Ascending aorta (tissue), 2 donors: ENCODE measurements at regions not wholly inside any gene's neighbourhood (a gene's known extent, or its start where the extent isn't known, plus 50 kb on each side); places are given as distances from the start of the nearest gene placed in this dataset.
"Not testable (repeated sequence)": the region's sequence is repeated elsewhere in the genome, so short reads cannot be mapped to it uniquely, and the experiment has no call there.

Experiments
- DNase-seq, 2 donors: peaks; one replicate each; pipeline ENCODE4 v3.0.0-alpha.2; 2019; ENCODE audit warnings: low spot score in 2 of 2
- H3K27ac ChIP-seq, 2 donors: fragments of 200-600 bp; sonication (generic); one replicate each; pipeline ENCODE4 v1.5.1; 2016 to 2017; ENCODE audit warnings: mild to moderate bottlenecking in 1 of 2
- H3K27me3 ChIP-seq: fragments of 200-600 bp; sonication (generic); one replicate; pipeline ENCODE4 v1.5.1; 2017
- H3K36me3 ChIP-seq, 2 donors: fragments of 200-600 bp; sonication (generic); one replicate each; pipeline ENCODE4 v1.5.1; 2016
- H3K4me1 ChIP-seq, 2 donors: fragments of 200-600 bp; sonication (generic); one replicate each; pipeline ENCODE4 v1.5.1; 2016 to 2017; ENCODE audit warnings: mild to moderate bottlenecking in 1 of 2
- H3K4me3 ChIP-seq, 2 donors: fragments of 200-600 bp; sonication (generic); one replicate each; pipeline ENCODE4 v1.5.1; 2016 to 2017; ENCODE audit warnings: mild to moderate bottlenecking in 1 of 2
- H3K9me3 ChIP-seq, 2 donors: fragments of 200-600 bp; sonication (generic); one replicate each; pipeline ENCODE4 v1.5.1; 2016
- CTCF ChIP-seq, 3 experiments: fragments of 200-600 bp in 2 of 3; fragments of 450-650 bp in 1 of 3; sonication (generic) in 2 of 3; IDR thresholded peaks; one replicate each; pipeline ENCODE4 v1.5.1; 2016 to 2019; ENCODE audit warnings: antibody characterized with exemption in 3 of 3, mild to moderate bottlenecking in 1 of 3, moderate library complexity in 1 of 3
- intact Hi-C: fragments of 100-400 bp; cut with DNase I; formaldehyde crosslinking; loops from one replicate; pipeline ENCODE4 v1.15.1; 2023

DNA sequence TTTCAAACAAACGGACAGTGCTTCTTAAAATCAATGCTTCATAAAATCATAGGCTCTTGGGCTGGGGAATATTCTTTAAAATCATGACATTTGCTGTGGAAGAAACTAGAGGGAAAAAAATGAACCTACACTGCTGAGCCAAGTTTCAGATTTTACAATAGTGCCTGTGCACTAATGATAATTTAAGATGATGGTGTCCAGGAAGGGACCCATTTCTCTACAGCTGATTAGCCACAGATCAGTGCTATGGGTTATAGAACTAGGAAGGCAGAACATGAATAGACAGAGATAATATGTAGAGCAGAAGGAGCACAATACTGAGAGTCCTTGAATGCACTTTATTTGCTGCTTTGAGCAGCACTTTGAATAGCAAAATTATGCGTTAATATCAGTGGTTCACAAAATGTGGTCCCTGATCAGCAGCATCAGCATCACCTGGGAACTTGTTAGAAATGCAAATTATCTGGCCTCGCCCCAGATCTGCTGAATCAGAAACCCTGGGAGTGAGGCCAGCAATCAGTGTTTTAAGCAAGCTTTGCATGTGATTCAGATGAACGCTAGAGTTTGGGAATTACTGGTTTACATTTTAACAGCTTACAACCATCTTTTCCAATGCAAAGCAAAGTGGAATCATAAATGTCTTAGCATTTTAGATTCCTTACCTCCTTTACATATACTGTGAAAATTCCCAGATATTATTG, 135.8 kb upstream of the ANKRD28 start:
- intact Hi-C loops = no loop called here
- no peak for TF ChIP-seq CTCF (IDR thresholded peaks at IDR 0.05)
- Histone ChIP-seq H3K9me3 (no peaks in the 10 kb centered on the region), H3K36me3 (no peaks in the 10 kb centered on the region), H3K27ac (no peak overlapping the region), H3K4me1 (no peaks in the 10 kb centered on the region), H3K27me3 (no peaks in the 10 kb centered on the region), H3K4me3 (no peak overlapping the region)
- DNase-seq = no peak

DNA sequence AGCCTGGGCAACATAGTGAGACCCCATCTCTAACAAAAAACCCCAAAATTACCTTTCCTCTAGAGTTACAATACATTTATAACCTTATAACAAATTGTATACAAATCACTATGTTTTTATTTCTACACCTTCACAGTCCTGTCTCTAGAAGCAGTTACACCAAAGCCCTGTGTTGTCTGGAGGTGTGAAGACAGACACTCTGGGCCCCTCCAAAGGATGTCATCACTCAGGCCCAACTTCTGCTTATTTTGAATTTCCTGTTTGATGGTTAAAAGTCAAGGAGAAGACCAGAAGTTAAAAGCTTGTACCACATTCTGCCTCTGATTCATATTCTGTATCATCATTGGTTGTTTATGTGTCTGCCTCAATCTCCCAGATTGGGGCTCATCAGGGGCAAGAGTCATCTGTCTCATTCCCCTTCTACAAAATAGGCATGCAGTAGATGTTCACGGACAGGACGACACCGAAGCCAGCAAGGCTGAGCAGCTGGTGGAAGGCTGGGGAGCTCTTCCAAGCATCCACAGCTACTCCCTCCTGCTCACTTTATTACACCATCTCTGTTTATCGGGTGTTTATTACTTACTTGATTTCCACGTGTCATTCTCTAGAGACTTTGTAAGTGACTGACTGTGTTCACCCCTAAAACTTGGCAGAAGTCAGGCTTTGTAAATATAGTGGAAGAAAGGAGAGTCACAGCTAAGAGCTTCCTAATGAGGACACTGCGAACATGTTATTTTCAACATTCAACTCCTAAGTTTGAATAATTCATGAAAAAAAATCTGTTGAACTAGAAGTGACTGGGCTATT, 136.8 kb upstream of the ANKRD28 start:
- no peak for DNase-seq
- TF ChIP-seq CTCF (IDR thresholded peaks at IDR 0.05) = no peak
- intact Hi-C loops = no loop called here
- Histone ChIP-seq H3K4me3 (no peak overlapping the region), H3K27me3 (no peaks in the 10 kb centered on the region), H3K27ac (no peak overlapping the region), H3K9me3 (no peaks in the 10 kb centered on the region), H3K36me3 (no peaks in the 10 kb centered on the region), H3K4me1 (no peaks in the 10 kb centered on the region)

- no peaks in the 10 kb centered on the region for H3K9me3 ChIP-seq
- H3K4me1 ChIP-seq = no peaks in the 10 kb centered on the region
- no peaks in the 10 kb centered on the region for H3K27me3 ChIP-seq
- no peak overlapping the region for H3K4me3 ChIP-seq
- no peak for DNase-seq
- H3K27ac ChIP-seq = no peak overlapping the region
- no peak for TF ChIP-seq CTCF (IDR thresholded peaks at IDR 0.05)
- intact Hi-C loops = no loop called here
- H3K36me3 ChIP-seq = no peaks in the 10 kb centered on the region
Observed at GRCh38 chr3:15936312-15936711, 138.5 kb upstream of the ANKRD28 start.

DNA sequence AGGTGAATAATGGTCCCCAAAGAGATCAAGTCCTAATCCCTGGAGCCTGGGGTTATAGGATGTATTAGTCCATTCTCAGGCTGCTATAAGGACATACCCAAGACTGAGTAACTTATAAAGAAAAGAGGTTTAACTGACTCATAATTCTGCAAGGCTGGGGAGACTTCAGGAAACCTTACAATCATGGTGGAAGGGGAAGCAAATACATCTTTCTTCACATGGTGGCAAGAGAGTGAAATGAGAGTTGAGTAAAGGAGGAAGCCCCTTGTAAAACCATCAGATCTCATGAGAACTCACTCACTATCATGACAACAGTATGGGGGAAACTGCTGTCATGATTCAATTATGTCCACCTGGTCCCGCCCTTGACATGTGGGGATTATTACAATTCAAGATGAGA, 142.9 kb upstream of the ANKRD28 start:
- DNase-seq = no peak
- Histone ChIP-seq H3K4me1 (no peaks in the 10 kb centered on the region), H3K4me3 (no peak overlapping the region), H3K9me3 (no peaks in the 10 kb centered on the region), H3K27me3 (no peaks in the 10 kb centered on the region), H3K27ac (no peak overlapping the region), H3K36me3 (no peaks in the 10 kb centered on the region)
- intact Hi-C loops = no loop called here
- TF ChIP-seq CTCF (IDR thresholded peaks at IDR 0.05) = no peak

DNA sequence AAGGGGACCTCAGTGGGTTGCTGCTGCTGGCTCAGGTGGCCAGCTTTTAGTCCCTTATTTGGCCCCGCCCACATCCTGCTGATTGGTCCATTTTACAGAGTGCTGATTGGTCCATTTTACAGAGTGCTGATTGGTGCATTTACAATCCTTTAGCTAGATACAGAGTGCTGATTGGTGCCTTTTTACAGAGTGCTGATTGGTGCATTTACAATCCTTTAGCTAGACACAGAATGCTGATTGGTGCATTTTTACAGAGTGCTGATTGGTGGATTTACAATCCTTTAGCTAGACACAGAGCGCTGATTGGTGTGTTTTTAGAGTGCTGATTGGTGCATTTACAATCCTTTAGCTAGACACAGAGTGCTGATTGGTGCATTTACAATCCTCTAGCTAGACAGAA, 143.7 kb upstream of the ANKRD28 start:
- H3K36me3 ChIP-seq, H3K27ac ChIP-seq, H3K27me3 ChIP-seq, intact Hi-C loops, H3K9me3 ChIP-seq, DNase-seq, H3K4me3 ChIP-seq, H3K4me1 ChIP-seq: not testable (repeated sequence)

- no peak for DNase-seq
- Histone ChIP-seq H3K27me3 (no peaks in the 10 kb centered on the region), H3K4me1 (no peaks in the 10 kb centered on the region), H3K4me3 (no peak overlapping the region), H3K36me3 (no peaks in the 10 kb centered on the region), H3K9me3 (no peaks in the 10 kb centered on the region), H3K27ac (no peak overlapping the region)
- intact Hi-C loops = no loop called here
- TF ChIP-seq CTCF (IDR thresholded peaks at IDR 0.05) = no peak
Observed at GRCh38 chr3:15941958-15942357, 144.2 kb upstream of the ANKRD28 start.
